Kidney capillary endothelial cell (primary cell): ENCODE measurements at regions not wholly inside any gene's neighbourhood (a gene's known extent, or its start where the extent isn't known, plus 50 kb on each side); places are given as distances from the start of the nearest gene placed in this dataset.
"Not testable (repeated sequence)": the region's sequence is repeated elsewhere in the genome, so short reads cannot be mapped to it uniquely, and the experiment has no call there.

ENCODE experiments used
- DNase-seq: peaks from one replicate; pipeline ENCODE4 v3.0.0-alpha.2; 2018; ENCODE audit warnings: low spot score

GRCh38 chr12:78501825-78502224 is 362.7 kb upstream of the SYT1 start:
- DNase-seq = no peak

- DNase-seq = no peak
These were observed 345.2 kb upstream of the SYT1 start for GRCh38 chr12:78519422-78519821.

GRCh38 chr12:78530100-78530765 is 334.3 kb upstream of the SYT1 start:
- DNase-seq = no peak

DNA sequence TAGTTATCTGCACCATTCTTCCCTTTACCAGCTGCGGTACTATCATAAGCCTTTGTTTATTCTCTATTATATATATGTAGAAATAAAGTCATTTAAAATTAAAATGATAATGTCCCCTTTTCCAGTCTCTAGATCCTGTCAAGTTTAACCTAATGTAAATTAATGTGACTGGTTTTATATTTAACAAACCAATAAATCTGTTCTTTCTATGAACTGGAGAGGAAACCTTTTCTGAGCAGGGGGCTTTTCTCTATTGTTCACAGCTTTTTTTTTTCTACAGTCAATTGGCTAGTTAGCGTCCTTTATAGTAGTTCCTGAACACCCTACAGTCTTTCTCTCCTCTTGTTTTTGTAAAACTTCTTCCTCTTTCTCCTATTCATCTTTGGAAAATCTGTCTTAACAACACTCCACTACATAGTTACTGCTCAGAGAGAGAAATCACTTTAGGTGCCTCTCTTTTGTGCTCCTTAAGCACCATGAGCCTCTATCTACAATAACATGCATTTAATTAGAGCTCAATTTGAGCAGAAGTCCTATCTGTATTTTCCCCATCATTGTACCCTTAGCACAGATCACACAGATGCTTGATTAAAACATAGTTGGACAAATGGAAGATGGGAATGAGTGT is 332.6 kb upstream of the SYT1 start:
- no peak for DNase-seq

- no peak for DNase-seq
These were observed 330.3 kb upstream of the SYT1 start for GRCh38 chr12:78534311-78534710.

DNA sequence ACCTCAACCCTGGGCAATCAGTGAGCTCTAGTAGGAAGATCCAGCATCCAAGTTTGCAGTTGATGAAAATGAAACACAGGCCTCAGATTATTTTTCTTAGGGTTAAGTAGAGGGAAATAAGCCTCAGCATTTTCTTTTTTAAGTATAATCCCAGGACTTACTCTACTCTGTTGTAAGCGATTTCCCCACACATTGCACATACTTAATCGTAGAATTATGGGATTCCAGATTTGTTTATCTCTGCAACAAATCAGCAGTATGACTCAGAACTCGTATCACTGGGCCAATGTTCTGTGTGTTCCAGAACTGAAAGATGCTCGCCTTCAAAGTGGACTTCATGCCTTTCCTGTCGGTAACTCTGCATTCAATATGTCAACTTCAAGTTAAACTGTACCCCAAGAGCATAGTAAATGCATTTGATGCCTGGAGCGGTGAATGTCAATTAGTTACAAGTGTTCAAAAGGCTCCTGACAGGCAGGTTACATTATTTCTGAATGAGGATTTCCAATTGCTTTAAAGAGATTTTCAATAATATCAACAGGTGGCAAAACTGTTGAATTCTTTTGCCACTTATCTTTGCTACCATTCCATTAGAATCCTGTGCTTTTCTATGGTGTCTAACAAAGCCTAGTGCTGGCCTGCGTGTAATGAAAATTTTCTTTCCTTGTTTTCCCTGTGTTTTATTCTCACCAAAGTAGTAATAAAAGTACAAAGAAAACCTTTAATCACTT is 323.8 kb upstream of the SYT1 start:
- no peak for DNase-seq

GRCh38 chr12:78550831-78551230 is 313.7 kb upstream of the SYT1 start:
- no peak for DNase-seq

GRCh38 chr12:78555802-78556201 is 308.8 kb upstream of the SYT1 start:
- no peak for DNase-seq

GRCh38 chr12:78556651-78557050 is 307.9 kb upstream of the SYT1 start:
- no peak for DNase-seq

- no peak for DNase-seq
These were observed 305.2 kb upstream of the SYT1 start for GRCh38 chr12:78559416-78559815.

DNA sequence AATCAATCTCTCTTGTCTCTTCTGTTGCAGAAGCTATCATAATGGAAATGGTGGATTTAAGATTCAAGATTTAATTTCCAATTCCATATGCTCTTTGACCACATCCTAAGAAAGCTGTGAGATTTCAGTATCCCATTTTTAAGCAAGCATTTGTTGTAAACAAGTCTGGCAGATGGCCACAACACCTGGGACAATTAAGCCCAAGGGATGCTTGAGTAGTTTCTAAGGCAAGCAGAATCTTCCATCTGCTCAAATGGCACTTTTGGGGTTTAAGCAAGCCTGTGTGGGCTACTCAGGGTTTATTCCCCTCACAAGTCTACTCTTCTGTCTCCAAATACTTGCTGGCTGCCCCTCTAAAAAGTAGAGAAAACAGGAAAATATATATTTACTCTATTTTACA is 304.7 kb upstream of the SYT1 start:
- DNase-seq = no peak

DNA sequence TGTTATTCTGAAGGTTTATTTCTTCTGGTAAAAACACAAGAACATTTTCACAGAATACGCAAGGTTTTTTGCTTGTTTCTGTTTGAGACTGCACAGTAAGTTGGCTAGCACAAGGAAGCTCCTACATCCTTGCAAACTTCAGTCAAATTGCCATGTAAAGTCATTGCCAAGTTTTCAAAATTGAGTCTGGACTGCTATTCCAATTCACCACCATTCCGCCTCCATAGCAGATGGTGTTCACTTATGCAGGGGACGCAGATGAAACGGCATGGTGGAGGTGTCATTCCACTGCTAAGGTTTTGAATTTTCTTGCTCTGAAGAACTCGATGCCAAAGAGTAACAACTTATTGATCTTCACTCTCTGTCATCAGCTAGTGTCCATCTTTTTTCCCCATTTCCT is 303.9 kb upstream of the SYT1 start:
- DNase-seq = no peak

DNA sequence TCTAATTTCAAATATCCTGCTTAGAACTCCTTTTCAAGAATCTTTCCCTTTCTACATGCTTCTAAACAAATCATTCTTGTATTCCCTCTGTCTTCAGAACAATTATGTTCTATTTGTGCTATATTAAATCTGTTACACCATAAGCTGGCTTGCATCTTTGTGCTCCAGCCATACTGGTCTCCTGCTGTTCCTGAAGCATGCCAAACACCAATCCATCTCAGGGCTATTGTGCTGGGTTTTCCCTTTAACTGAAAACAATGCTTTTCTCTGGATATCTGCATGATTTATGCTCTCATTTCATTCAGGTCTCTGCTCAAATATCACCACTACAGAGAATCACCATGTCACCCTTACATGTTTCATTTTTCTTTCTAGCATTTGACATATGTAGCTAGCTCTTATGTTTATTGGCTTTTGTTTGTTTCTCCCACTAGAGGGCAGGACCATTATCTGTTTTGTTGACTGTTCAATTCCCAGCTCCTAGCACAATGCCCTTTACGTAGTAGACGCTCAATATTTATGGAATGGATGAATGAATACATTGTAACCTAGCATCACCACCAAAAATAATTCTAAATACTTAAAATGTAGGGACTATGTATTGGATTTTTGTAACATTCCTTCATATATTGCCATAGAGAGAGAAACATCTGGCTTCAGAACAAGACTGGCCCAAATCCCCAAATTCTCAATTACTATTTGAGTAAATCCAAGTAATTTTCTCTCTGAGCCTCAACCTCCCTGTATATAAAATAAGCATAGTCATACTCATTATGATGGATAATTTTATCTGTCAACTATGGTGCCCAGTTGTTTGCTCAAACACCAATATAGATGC is 302.0 kb upstream of the SYT1 start:
- peak; percentile 27 for DNase-seq

GRCh38 chr12:78563826-78564225 is 300.7 kb upstream of the SYT1 start:
- DNase-seq = no peak

GRCh38 chr12:78566456-78566855 is 298.1 kb upstream of the SYT1 start:
- no peak for DNase-seq

DNA sequence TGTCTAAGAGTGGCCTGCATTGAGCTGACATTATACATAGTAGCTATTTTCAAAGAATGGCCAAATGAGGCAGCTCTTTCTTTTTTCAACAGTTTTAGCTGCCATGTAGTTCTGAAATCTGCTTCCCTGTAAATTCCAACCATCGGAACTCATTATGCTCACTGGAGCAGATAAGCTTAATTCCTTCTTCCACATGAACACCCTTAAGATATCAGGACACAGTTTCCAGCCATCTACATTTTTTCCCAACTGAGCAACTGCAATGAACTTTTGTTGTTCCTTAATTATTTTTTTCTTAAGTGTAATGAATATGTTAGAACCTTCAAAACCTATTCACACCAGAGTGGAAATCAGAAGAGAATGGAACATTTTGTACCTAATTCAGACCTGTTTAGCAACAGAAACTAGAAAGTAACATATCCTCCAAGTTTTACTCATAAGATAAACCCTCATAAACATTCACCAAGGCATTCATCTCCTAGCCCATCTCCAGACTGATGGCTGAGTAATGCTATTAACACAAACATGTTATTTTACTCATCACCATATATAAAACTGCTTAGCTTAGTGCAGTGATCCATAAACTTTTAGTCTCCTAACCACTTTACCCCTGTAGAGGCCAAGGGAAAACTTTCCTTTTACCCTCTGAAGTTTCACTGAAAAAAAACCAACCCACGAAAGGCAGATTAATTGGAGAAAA is 296.1 kb upstream of the SYT1 start:
- DNase-seq = no peak

DNA sequence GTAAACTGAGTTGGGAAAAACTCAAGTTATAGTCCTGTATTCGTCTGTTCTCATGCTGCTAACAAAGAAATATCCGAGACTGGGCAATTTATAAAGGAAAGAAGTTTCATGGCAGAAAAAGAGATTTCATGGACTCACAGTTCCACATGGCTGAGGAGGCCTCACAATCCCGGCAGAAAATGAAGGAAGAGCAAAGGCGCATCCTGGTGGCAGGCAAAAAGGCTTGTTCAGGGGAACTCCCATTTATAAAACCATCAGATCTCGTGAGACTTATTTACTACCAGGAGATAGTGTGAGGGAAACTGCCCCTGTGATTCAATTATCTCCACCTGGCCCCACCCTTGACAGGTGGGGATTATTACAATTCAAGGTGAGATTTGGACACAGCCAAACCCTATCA is 292.6 kb upstream of the SYT1 start:
- no peak for DNase-seq

DNA sequence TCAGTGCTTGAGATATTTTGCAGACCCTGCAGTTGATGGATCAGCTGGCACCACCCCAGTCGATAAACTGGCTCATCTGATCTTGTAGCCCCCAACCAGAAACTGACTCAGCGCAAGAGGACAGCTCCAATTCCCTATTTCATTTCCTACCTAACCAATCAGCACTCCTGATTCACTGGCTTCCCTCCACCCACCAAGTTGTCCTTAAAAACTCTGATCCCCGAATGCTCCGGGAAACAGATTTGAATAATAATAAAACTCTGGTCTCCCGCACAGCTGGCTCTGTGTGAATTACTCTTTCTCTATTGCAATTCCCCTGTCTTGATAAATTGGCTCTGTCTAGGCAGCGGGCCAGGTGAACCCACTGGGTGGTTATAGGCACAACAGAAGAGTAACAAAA is 289.4 kb upstream of the SYT1 start:
- not testable (repeated sequence) for DNase-seq

GRCh38 chr12:78579846-78580245 is 284.7 kb upstream of the SYT1 start:
- no peak for DNase-seq

GRCh38 chr12:78580296-78580695 is 284.3 kb upstream of the SYT1 start:
- peak; percentile 23 for DNase-seq

DNA sequence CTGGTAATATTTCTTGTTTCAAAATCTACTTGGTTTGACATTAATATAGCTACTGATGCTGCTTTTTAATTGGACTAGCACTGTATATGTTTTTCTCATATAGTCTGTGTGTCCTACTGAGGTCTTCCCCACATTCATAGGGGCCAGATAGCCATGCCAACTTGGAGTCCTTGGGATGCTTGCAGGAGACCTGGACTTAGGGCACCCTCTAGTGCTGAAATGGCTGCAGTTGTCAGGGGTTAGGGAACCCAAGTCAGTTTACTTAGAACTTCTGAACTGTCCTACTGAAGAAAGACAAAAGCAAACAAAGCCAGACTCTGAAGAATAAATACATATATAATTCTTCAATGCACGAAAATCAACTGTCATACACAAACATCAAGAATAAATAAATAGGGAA is 279.9 kb upstream of the SYT1 start:
- DNase-seq = no peak

- DNase-seq = no peak
These were observed 279.4 kb upstream of the SYT1 start for GRCh38 chr12:78585132-78585531.
